H1 (cell line): ENCODE measurements at regions not wholly inside any gene's neighbourhood (a gene's known extent, or its start where the extent isn't known, plus 50 kb on each side); places are given as distances from the start of the nearest gene placed in this dataset.

Experiments used
- CTCF ChIA-PET: fragments of 300-600 bp; sonication (Branson Sonifier 250); formaldehyde crosslinking; loops from one replicate; lab custom pipeline; 2021; ENCODE audit not compliant: partially characterized antibody; lab: Charles Lee
- POLR2A ChIA-PET: fragments of 300-600 bp; sonication (Branson Sonifier 250); formaldehyde crosslinking; loops from one replicate; lab custom pipeline; 2021; ENCODE audit warnings: inconsistent platforms; ENCODE audit not compliant: partially characterized antibody; lab: Charles Lee
- DNase-seq, 2 experiments: peaks; one replicate each; pipeline versions ENCODE4 v3.0.0 to v3.0.0-alpha.2; 2010 to 2022; ENCODE audit warnings: low spot score in 2 of 2, low read depth in 1 of 2, mixed read lengths in 1 of 2
- FAIRE-seq: peaks from 2 replicates; lab custom pipeline; 2011; peaks lifted over from hg19 to GRCh38; lab: Jason Lieb, UNC
- H2AFZ ChIP-seq: 2 replicates; pipeline ENCODE4 v1.8.1; 2012; ENCODE audit warnings: low read length, inconsistent platforms
- H2AK5ac ChIP-seq: 2 replicates; pipeline ENCODE4 v1.6.1; 2013; ENCODE audit warnings: low read depth, low read length
- H2BK120ac ChIP-seq: replicated peaks from 2 replicates; pipeline ENCODE3; 2013; ENCODE audit warnings: low read depth, low read length, inconsistent platforms
- H2BK12ac ChIP-seq: 2 replicates; pipeline ENCODE4 v1.6.1; 2013; ENCODE audit warnings: low read depth, low read length
- H2BK15ac ChIP-seq: 2 replicates; pipeline ENCODE4 v1.6.1; 2013; ENCODE audit warnings: low read length
- H2BK20ac ChIP-seq: 2 replicates; pipeline ENCODE4 v1.6.1; 2013; ENCODE audit warnings: low read length
- H2BK5ac ChIP-seq: 2 replicates; pipeline ENCODE4 v1.6.1; 2013; ENCODE audit warnings: low read depth, low read length
- H3K14ac ChIP-seq: 2 replicates; pipeline ENCODE4 v1.6.1; 2013; ENCODE audit warnings: inconsistent platforms; ENCODE audit not compliant: insufficient read length
- H3K18ac ChIP-seq: 2 replicates; pipeline ENCODE4 v1.6.1; 2013; ENCODE audit warnings: low read length; ENCODE audit errors: extremely low read depth
- H3K23ac ChIP-seq: 2 replicates; pipeline ENCODE4 v1.6.1; 2013; ENCODE audit warnings: inconsistent platforms; ENCODE audit not compliant: insufficient read length
- H3K23me2 ChIP-seq: 2 replicates; pipeline ENCODE4 v1.6.1; 2013; ENCODE audit warnings: low read depth, low read length
- H3K27ac ChIP-seq: 2 replicates; pipeline ENCODE4 v1.6.1; 2011; ENCODE audit warnings: low read depth, low read length, inconsistent platforms
- H3K27me3 ChIP-seq, 4 experiments: replicated peaks in 1 of 4; 1 replicate in 1 of 4; 2 replicates in 3 of 4; pipeline versions ENCODE4 v1.6.1 to v1.8.1; 2011 to 2013; ENCODE audit warnings: low read length in 3 of 4, mild to moderate bottlenecking in 3 of 4, inconsistent platforms in 2 of 4, mixed read lengths in 2 of 4, moderate library complexity in 1 of 4; ENCODE audit not compliant: control insufficient read depth in 3 of 4, insufficient read depth in 3 of 4; ENCODE audit errors: extremely low read depth in 1 of 4
- H3K36me3 ChIP-seq, 4 experiments: 2 replicates each; pipeline versions ENCODE4 v1.6.1 to v1.8.1; 2011 to 2013; ENCODE audit warnings: mild to moderate bottlenecking in 4 of 4, low read length in 3 of 4, moderate library complexity in 2 of 4, control low read depth in 1 of 4, inconsistent platforms in 1 of 4; ENCODE audit not compliant: insufficient read depth in 4 of 4, control insufficient read depth in 2 of 4
- H3K4ac ChIP-seq: replicated peaks from 2 replicates; pipeline ENCODE3; 2013; ENCODE audit warnings: low read length, low read depth, mixed read lengths, inconsistent platforms; ENCODE audit not compliant: insufficient read length
- H3K4me1 ChIP-seq, 4 experiments: replicated peaks in 1 of 4; 1 replicate in 1 of 4; 2 replicates in 3 of 4; pipeline versions ENCODE4 v1.6.1 to v1.8.1; 2011 to 2013; ENCODE audit warnings: low read length in 3 of 4, inconsistent platforms in 2 of 4, mixed read lengths in 1 of 4; ENCODE audit not compliant: insufficient read depth in 4 of 4, control insufficient read depth in 3 of 4
- H3K4me2 ChIP-seq, 2 experiments: 2 replicates each; pipeline versions ENCODE4 v1.6.1 to v1.8.1; 2011 to 2013; ENCODE audit warnings: low read depth in 2 of 2, low read length in 2 of 2, control low read depth in 1 of 2, inconsistent platforms in 1 of 2, mild to moderate bottlenecking in 1 of 2; ENCODE audit not compliant: insufficient read depth in 1 of 2
- H3K4me3 ChIP-seq, 4 experiments: fragments of 200-600, 300-600 bp in 1 of 4; sonication (generic), shearing (Covaris generic), sonication (Bioruptor Twin) in 1 of 4; 2 replicates each; pipeline versions ENCODE4 v1.5.1 to v1.8.1; 2011 to 2016; ENCODE audit warnings: low read length in 4 of 4, low read depth in 3 of 4, control low read depth in 2 of 4, inconsistent platforms in 2 of 4, mild to moderate bottlenecking in 2 of 4, mixed read lengths in 1 of 4, moderate library complexity in 1 of 4; ENCODE audit not compliant: insufficient read depth in 2 of 4; ENCODE audit errors: extremely low read depth in 1 of 4
- H3K56ac ChIP-seq: replicated peaks from 2 replicates; pipeline ENCODE3; 2013; ENCODE audit warnings: low read depth, mild to moderate bottlenecking, mixed read lengths, low read length, inconsistent platforms; ENCODE audit not compliant: insufficient read length
- H3K79me1 ChIP-seq: 2 replicates; pipeline ENCODE4 v1.6.1; 2013; ENCODE audit warnings: low read depth, low read length, control low read depth
- H3K79me2 ChIP-seq, 2 experiments: 2 replicates each; pipeline versions ENCODE4 v1.6.1 to v1.8.1; 2012 to 2013; ENCODE audit warnings: low read length in 2 of 2, mild to moderate bottlenecking in 2 of 2, inconsistent platforms in 1 of 2; ENCODE audit not compliant: insufficient read depth in 2 of 2, control insufficient read depth in 1 of 2
- H3K9ac ChIP-seq, 4 experiments: replicated peaks in 1 of 4; 1 replicate in 1 of 4; 2 replicates in 3 of 4; pipeline versions ENCODE4 v1.6.1 to v1.8.1; 2011 to 2013; ENCODE audit warnings: low read depth in 3 of 4, low read length in 3 of 4, control low read depth in 2 of 4, mild to moderate bottlenecking in 2 of 4, moderate library complexity in 2 of 4, inconsistent platforms in 1 of 4; ENCODE audit errors: extremely low read depth in 1 of 4
- H3K9me3 ChIP-seq, 2 experiments: 2 replicates each; pipeline versions ENCODE4 v1.6.1 to v1.8.1; 2012 to 2013; ENCODE audit warnings: mild to moderate bottlenecking in 2 of 2, moderate library complexity in 2 of 2, control low read depth in 1 of 2, inconsistent platforms in 1 of 2, low read depth in 1 of 2, low read length in 1 of 2, mixed read lengths in 1 of 2; ENCODE audit not compliant: insufficient read depth in 2 of 2
- H4K20me1 ChIP-seq, 2 experiments: replicated peaks in 1 of 2; 2 replicates each; pipeline versions ENCODE3 to v1.8.1; 2011 to 2013; ENCODE audit warnings: inconsistent platforms in 2 of 2, low read length in 2 of 2, mild to moderate bottlenecking in 1 of 2; ENCODE audit not compliant: insufficient read depth in 2 of 2, control insufficient read depth in 1 of 2
- H4K5ac ChIP-seq: 2 replicates; pipeline ENCODE4 v1.6.1; 2013; ENCODE audit warnings: low read length, low read depth, mixed read lengths, inconsistent platforms; ENCODE audit not compliant: insufficient read length
- H4K8ac ChIP-seq: 2 replicates; pipeline ENCODE4 v1.8.0; 2013; ENCODE audit warnings: mild to moderate bottlenecking, moderate library complexity, low read length, inconsistent platforms; ENCODE audit not compliant: insufficient read depth; ENCODE audit errors: extremely low read depth
- H4K91ac ChIP-seq: replicated peaks from 2 replicates; pipeline ENCODE3; 2013; ENCODE audit warnings: low read length, mixed read lengths, inconsistent platforms; ENCODE audit not compliant: insufficient read length
- BRCA1 ChIP-seq: IDR thresholded peaks from 2 replicates; pipeline ENCODE4 v1.6.1; 2012; ENCODE audit warnings: low read depth, low read length, improper control_type of control experiment
- CBX8 ChIP-seq: fragments of 300-800, 300-1000 bp; sonication (generic); IDR thresholded peaks from 2 replicates; pipeline ENCODE4 v1.7.1; 2016; ENCODE audit warnings: low read depth, low read length, borderline replicate concordance
- EGR1 ChIP-seq: IDR thresholded peaks from 2 replicates; pipeline ENCODE4 v1.6.1; 2011; ENCODE audit warnings: low read depth, low read length, borderline replicate concordance
- FOSL1 ChIP-seq: IDR thresholded peaks from 2 replicates; pipeline ENCODE4 v1.6.1; 2011; ENCODE audit warnings: mild to moderate bottlenecking, low read depth, low read length, moderate library complexity; ENCODE audit not compliant: insufficient read depth
- HDAC6 ChIP-seq: IDR thresholded peaks from one replicate; pipeline ENCODE4 v1.7.1; 2012; ENCODE audit warnings: low read depth, mild to moderate bottlenecking, inconsistent platforms, low read length, moderate library complexity
- KDM4A ChIP-seq: IDR thresholded peaks from one replicate; pipeline ENCODE4 v1.7.1; 2012; ENCODE audit warnings: low read depth, mild to moderate bottlenecking, moderate library complexity, low read length, inconsistent platforms; ENCODE audit not compliant: severe bottlenecking
- MAX ChIP-seq: IDR thresholded peaks from 2 replicates; pipeline ENCODE4 v1.6.1; 2012; ENCODE audit warnings: inconsistent platforms
- POLR2A ChIP-seq, 2 experiments: IDR thresholded peaks; 1 replicate in 1 of 2; 2 replicates in 1 of 2; pipeline ENCODE4 v1.6.1; 2011; ENCODE audit warnings: low read depth in 2 of 2, low read length in 2 of 2, mild to moderate bottlenecking in 2 of 2; ENCODE audit errors: control extremely low read depth in 1 of 2
- RBBP5 ChIP-seq: IDR thresholded peaks from 2 replicates; pipeline ENCODE4 v1.7.1; 2012; ENCODE audit warnings: low read depth, mild to moderate bottlenecking, inconsistent platforms, low read length, moderate library complexity, borderline replicate concordance
- SP1 ChIP-seq: IDR thresholded peaks from 2 replicates; pipeline ENCODE4 v1.6.1; 2011; ENCODE audit warnings: low read depth, low read length
- SUZ12 ChIP-seq: fragments of 200-600 bp; sonication (generic); IDR thresholded peaks from 2 replicates; pipeline ENCODE4 v1.6.1; 2012; ENCODE audit warnings: mild to moderate bottlenecking, inconsistent platforms, low read length, moderate library complexity, mixed read lengths
- ZNF274 ChIP-seq: IDR thresholded peaks from 2 replicates; pipeline ENCODE4 v1.7.0; 2012; ENCODE audit warnings: low read length, borderline replicate concordance; ENCODE audit errors: extremely low read depth
- WGBS, 2 experiments: shearing (Covaris generic) in 1 of 2; methylation state at CpG; one replicate each; pipeline versions ENCODE4 v1.1.6 to v1.1.7; 2013 to 2015; ENCODE audit warnings: low lambda C conversion rate in 2 of 2, mixed read lengths in 2 of 2, inconsistent platforms in 1 of 2, low coverage in 1 of 2, missing lambda C conversion rate in 1 of 2; ENCODE audit not compliant: insufficient replicate concordance in 2 of 2, insufficient coverage in 1 of 2, insufficient read length in 1 of 2; ENCODE audit errors: extremely low coverage in 1 of 2, missing lambda C conversion rate in 1 of 2; 5-methylcytosine and 5-hydroxymethylcytosine counted together
- TF ChIP-seq, protein P1 (sequence below): IDR thresholded peaks from 2 replicates; pipeline ENCODE4 v1.6.1; 2011; ENCODE audit warnings: low read depth, mild to moderate bottlenecking, low read length; ENCODE audit not compliant: insufficient read depth

DNA sequence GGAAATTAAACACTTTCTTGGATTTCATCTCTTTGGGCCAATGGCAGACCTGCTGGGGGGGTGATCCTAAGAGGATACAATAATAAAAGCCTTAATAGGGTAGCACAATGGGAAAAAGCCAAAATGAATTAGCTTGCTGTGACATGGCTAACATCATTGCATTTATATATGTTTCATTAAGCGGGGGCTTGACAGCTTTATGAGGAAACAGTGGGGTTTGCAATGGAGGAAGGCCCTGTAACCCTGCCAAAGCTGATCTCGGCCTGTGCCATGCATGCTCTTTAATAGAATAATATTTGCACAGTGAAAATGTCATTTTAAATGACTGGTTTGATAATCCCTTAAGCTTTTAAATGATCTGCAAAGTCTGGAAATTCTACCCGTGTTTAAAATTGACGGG is 291.5 kb downstream of the SLC4A3 start:
- H2BK20ac ChIP-seq: no peak overlapping the region
- no peak overlapping the region for H3K9ac ChIP-seq
- H2BK12ac ChIP-seq: no peak overlapping the region
- no peak overlapping the region for H4K8ac ChIP-seq
- no peak overlapping the region for H3K56ac ChIP-seq
- H2AK5ac ChIP-seq: no peak overlapping the region
- H3K9me3 ChIP-seq: no peaks in the 10 kb centered on the region
- DNase-seq (no peak), FAIRE-seq (no peak)
- H4K20me1 ChIP-seq: no peaks in the 10 kb centered on the region
- no peak overlapping the region for H4K91ac ChIP-seq
- no peak overlapping the region for H3K27ac ChIP-seq
- H3K18ac ChIP-seq: no peak overlapping the region
- no peak overlapping the region for H3K4me3 ChIP-seq
- no peaks in the 10 kb centered on the region for H3K79me1 ChIP-seq
- no peaks in the 10 kb centered on the region for H3K23me2 ChIP-seq
- H3K79me2 ChIP-seq: no peaks in the 10 kb centered on the region
- H3K23ac ChIP-seq: no peak overlapping the region
- H2BK120ac ChIP-seq: no peak overlapping the region
- CTCF ChIA-PET: interaction anchor here (0.7 to 1.5 kb wide), 3 partner anchors 46 to 213 kb away, joined by 3 read pairs; no protein-coding TSS in a partner anchor
- no peak overlapping the region for H3K4me2 ChIP-seq
- no peak overlapping the region for H2BK5ac ChIP-seq
- H3K4ac ChIP-seq: no peak overlapping the region
- H2BK15ac ChIP-seq: no peak overlapping the region
- no peaks in the 10 kb centered on the region; a peak in 1 of 8 replicates for H3K36me3 ChIP-seq
- WGBS, 2 experiments: 91% methylated on average over 4 of the region's 4 CpGs; no CpG with 5 or more reads in 1 of the 2 experiments
- H3K27me3 ChIP-seq: no peaks in the 10 kb centered on the region; a peak in 1 of 7 replicates
- H3K14ac ChIP-seq: no peak overlapping the region
- POLR2A ChIA-PET: no interaction called here
- no peak for TF ChIP-seq RBBP5
- no peak for TF ChIP-seq ZNF274
- TF ChIP-seq BRCA1: no peak
- TF ChIP-seq, protein P1, sequence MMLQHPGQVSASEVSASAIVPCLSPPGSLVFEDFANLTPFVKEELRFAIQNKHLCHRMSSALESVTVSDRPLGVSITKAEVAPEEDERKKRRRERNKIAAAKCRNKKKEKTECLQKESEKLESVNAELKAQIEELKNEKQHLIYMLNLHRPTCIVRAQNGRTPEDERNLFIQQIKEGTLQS: no peak
- TF ChIP-seq HDAC6: no peak
- TF ChIP-seq EGR1: no peak
- no peak for TF ChIP-seq MAX
- no peak for TF ChIP-seq SUZ12
- TF ChIP-seq SP1: no peak
- no peak for TF ChIP-seq POLR2A (IDR thresholded peaks at IDR 0.05; ENCODE audit: control extremely low read depth in 1 of 2, low read depth in 2 of 2, low read length in 2 of 2)
- no peak for TF ChIP-seq FOSL1
- no peak for TF ChIP-seq CBX8
- no peak for TF ChIP-seq KDM4A
- H3K4me1 ChIP-seq: no peaks in the 10 kb centered on the region
- H4K5ac ChIP-seq: no peak overlapping the region
- no peak overlapping the region for H2AFZ ChIP-seq
